ENCODE measurements at regions not wholly inside any gene's neighbourhood (a gene's known extent, or its start where the extent isn't known, plus 50 kb on each side); places are given as distances from the start of the nearest gene placed in this dataset.
A peak's percentile ranks its signal among the peaks of the same experiment; 100 is the strongest.

- POLR2A ChIA-PET = no interaction called here
- intact Hi-C loops (cut with micrococcal nuclease; ENCODE audit: unreplicated experiment) = no loop called here
- no peaks in the 10 kb centered on the region for H3K4me1 ChIP-seq (ENCODE audit: insufficient read depth, low read length)
- no peak for FAIRE-seq
- TF ChIP-seq ATF7 (IDR thresholded peaks at IDR 0.05) (peak; percentile 68), ATF7 (CRISPR knock-in tag; IDR thresholded peaks at IDR 0.05) (no peak), TFDP2 (CRISPR knock-in tag; IDR thresholded peaks at IDR 0.05) (no peak), NR2F2 (IDR thresholded peaks at IDR 0.05; ENCODE audit: borderline replicate concordance, low read depth) (no peak), RFXAP (CRISPR knock-in tag; IDR thresholded peaks at IDR 0.05; ENCODE audit: borderline replicate concordance) (no peak), ISL2 (CRISPR knock-in tag; IDR thresholded peaks at IDR 0.05) (no peak), ZIK1 (CRISPR knock-in tag; IDR thresholded peaks at IDR 0.05; ENCODE audit: borderline replicate concordance, low read depth) (no peak), ZFP36L1 (CRISPR knock-in tag; IDR thresholded peaks at IDR 0.05) (no peak), FOXJ3 (CRISPR knock-in tag; IDR thresholded peaks at IDR 0.05; ENCODE audit: borderline replicate concordance) (no peak), ZNF329 (CRISPR knock-in tag; IDR thresholded peaks at IDR 0.05; ENCODE audit: low read depth) (no peak), CREB1 (IDR thresholded peaks at IDR 0.05) (peak; percentile 51; the same call in 1 of the 2 replicates), CREB1 (CRISPR knock-in tag; IDR thresholded peaks at IDR 0.05) (no peak), ZNF772 (CRISPR knock-in tag; IDR thresholded peaks at IDR 0.05) (no peak), ZNF546 (CRISPR knock-in tag; conservative IDR thresholded peaks at IDR 0.05) (no peak)
- TF ChIP-seq, protein P1, sequence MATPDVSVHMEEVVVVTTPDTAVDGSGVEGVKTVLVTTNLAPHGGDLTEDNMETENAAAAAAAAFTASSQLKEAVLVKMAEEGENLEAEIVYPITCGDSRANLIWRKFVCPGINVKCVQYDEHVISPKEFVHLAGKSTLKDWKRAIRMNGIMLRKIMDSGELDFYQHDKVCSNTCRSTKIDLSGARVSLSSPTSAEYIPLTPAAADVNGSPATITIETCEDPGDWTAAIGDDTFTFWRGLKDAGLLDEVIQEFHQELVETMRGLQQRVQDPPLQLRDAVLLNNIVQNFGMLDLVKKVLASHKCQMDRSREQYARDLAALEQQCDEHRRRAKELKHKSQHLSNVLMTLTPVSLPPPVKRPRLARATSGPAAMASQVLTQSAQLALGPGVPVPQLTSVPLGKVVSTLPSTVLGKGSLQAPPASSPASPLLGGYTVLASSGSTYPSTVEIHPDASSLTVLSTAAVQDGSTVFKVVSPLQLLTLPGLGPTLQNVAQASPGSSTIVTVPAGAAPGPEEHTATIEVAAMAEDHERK (CRISPR knock-in tag; IDR thresholded peaks at IDR 0.05; ENCODE audit: low read depth) = no peak
- no peaks in the 10 kb centered on the region for H4K20me1 ChIP-seq (ENCODE audit: insufficient read depth, low read length)
- H3K9ac ChIP-seq (ENCODE audit: insufficient read depth, low read depth, low read length) = no peak overlapping the region
- no peak overlapping the region for H3K27ac ChIP-seq (ENCODE audit: extremely low read length, insufficient read depth, low read length)
- H3K79me2 ChIP-seq (ENCODE audit: insufficient read depth, low read length) = no peaks in the 10 kb centered on the region
- H3K27me3 ChIP-seq (ENCODE audit: control insufficient read depth in 1 of 2, insufficient read depth in 2 of 2, low read length in 2 of 2) = no peaks in the 10 kb centered on the region; a peak in 1 of 5 replicates
- H2AFZ ChIP-seq (ENCODE audit: low read length) = no peak overlapping the region
- no peaks in the 10 kb centered on the region for H3K36me3 ChIP-seq (replicated peaks in 1 of 2; ENCODE audit: control insufficient read depth in 1 of 2, insufficient read depth in 2 of 2, low read length in 2 of 2)
- CTCF ChIA-PET (ENCODE audit: low intra/inter-chr PET ratio, low total read pairs) = no interaction called here
- H3K4me2 ChIP-seq (ENCODE audit: low read depth, low read length) = no peak overlapping the region
- no peak for DNase-seq (ENCODE audit: low spot score)
- ATAC-seq = no peak
- no peak overlapping the region for H3K4me3 ChIP-seq (replicated peaks in 1 of 3; ENCODE audit: insufficient read depth in 1 of 3, low read depth in 2 of 3, low read length in 3 of 3)
- no TSS peak for BruUV-seq (replicated peaks)
- in situ Hi-C loops (cut with HindIII; ENCODE audit: extremely low pct_ligation_motif_present, low pct_unique_long_range_greater_than_20kb) = no loop called here
- H3K9me3 ChIP-seq (ENCODE audit: low read length) = no peaks in the 10 kb centered on the region
These were observed 503.6 kb upstream of the LRRN3 start for GRCh38 chr7:110587294-110587693.
